B cell (primary cell): ENCODE measurements at regions not wholly inside any gene's neighbourhood (a gene's known extent, or its start where the extent isn't known, plus 50 kb on each side); places are given as distances from the start of the nearest gene placed in this dataset.

Experiments used
- ATAC-seq: fragments of 200-7000 bp; cut with Tn5 transposase; one replicate; pipeline ENCODE4 v1.10.0; 2021; ENCODE audit warnings: low read depth, mild to moderate bottlenecking, moderate number of reproducible peaks, moderate library complexity
- CTCF ChIA-PET: fragments of 350-600 bp; sonication (Branson Sonifier 250); formaldehyde crosslinking; loops from one replicate; lab custom pipeline; 2021; ENCODE audit warnings: antibody characterized with exemption, inconsistent platforms; lab: Charles Lee
- POLR2A ChIA-PET: fragments of 350-600 bp; sonication (Branson Sonifier 250); formaldehyde crosslinking; loops from one replicate; lab custom pipeline; 2021; ENCODE audit warnings: antibody characterized with exemption; lab: Charles Lee
- DNase-seq: peaks from one replicate; pipeline ENCODE4 v3.0.0; 2013
- H2AFZ ChIP-seq: 2 replicates; pipeline ENCODE4 v1.6.1; 2012; ENCODE audit warnings: mild to moderate bottlenecking, low read depth, low read length; ENCODE audit not compliant: insufficient read depth, poor library complexity, severe bottlenecking
- H3K27ac ChIP-seq, 2 donors: 1 replicate in 1 of 2; 2 replicates in 1 of 2; pipeline ENCODE4 v1.5.1; 2012 to 2013; ENCODE audit warnings: low read length in 2 of 2, mild to moderate bottlenecking in 2 of 2, moderate library complexity in 1 of 2
- H3K27me3 ChIP-seq, 4 experiments: fragments of 200-600 bp in 1 of 4; sonication (generic) in 1 of 4; replicated peaks in 1 of 4; 1 replicate in 2 of 4; 2 replicates in 2 of 4; pipeline versions ENCODE4 v1.6.1 to v1.7.0; 2013 to 2016; ENCODE audit warnings: low read length in 3 of 4, mild to moderate bottlenecking in 2 of 4, mixed read lengths in 1 of 4, moderate library complexity in 1 of 4; ENCODE audit not compliant: insufficient read depth in 4 of 4, control insufficient read depth in 3 of 4; ENCODE audit errors: control extremely low read depth in 1 of 4
- H3K36me3 ChIP-seq, 2 experiments: replicated peaks in 1 of 2; 1 replicate in 1 of 2; 2 replicates in 1 of 2; pipeline versions ENCODE4 v1.6.1 to v1.7.1; 2013; ENCODE audit warnings: low read length in 1 of 2; ENCODE audit not compliant: insufficient read depth in 2 of 2, control insufficient read depth in 1 of 2; ENCODE audit errors: control extremely low read depth in 1 of 2, extremely low read depth in 1 of 2
- H3K4me1 ChIP-seq, 2 donors: fragments of 200-600 bp in 1 of 2; sonication (generic) in 1 of 2; 1 replicate in 1 of 2; 2 replicates in 1 of 2; pipeline versions ENCODE4 v1.5.1 to v1.6.1; 2013 to 2017; ENCODE audit warnings: low read length in 2 of 2; ENCODE audit not compliant: control insufficient read depth in 2 of 2, insufficient read depth in 2 of 2
- H3K4me2 ChIP-seq: replicated peaks from 2 replicates; pipeline ENCODE3; 2012; ENCODE audit warnings: mild to moderate bottlenecking, low read depth, low read length; ENCODE audit not compliant: poor library complexity, severe bottlenecking
- H3K4me3 ChIP-seq, 5 experiments: fragments of 200-600 bp in 1 of 5; sonication (generic) in 1 of 5; 1 replicate in 3 of 5; 2 replicates in 2 of 5; pipeline versions ENCODE4 v1.5.1 to v1.7.0; 2011 to 2016; ENCODE audit warnings: low read length in 4 of 5, mild to moderate bottlenecking in 4 of 5, low read depth in 2 of 5, control low read depth in 1 of 5, moderate library complexity in 1 of 5; ENCODE audit not compliant: insufficient read depth in 1 of 5; ENCODE audit errors: control extremely low read depth in 1 of 5, extremely low read depth in 1 of 5
- H3K79me2 ChIP-seq: fragments of 200-600 bp; sonication (generic); one replicate; pipeline ENCODE4 v1.6.0; 2016; ENCODE audit warnings: low read length; ENCODE audit not compliant: control insufficient read depth, insufficient read depth
- H3K9ac ChIP-seq: fragments of 200-600 bp; sonication (generic); 2 replicates; pipeline ENCODE4 v1.6.1; 2017; ENCODE audit warnings: mild to moderate bottlenecking, low read length, moderate library complexity
- H3K9me3 ChIP-seq, 3 donors: one replicate each; pipeline versions ENCODE4 v1.6.1 to v1.7.1; 2013; ENCODE audit warnings: low read length in 2 of 3; ENCODE audit not compliant: control insufficient read depth in 2 of 3, insufficient read depth in 1 of 3; ENCODE audit errors: control extremely low read depth in 1 of 3
- H4K20me1 ChIP-seq: 2 replicates; pipeline ENCODE4 v1.6.0; 2012; ENCODE audit warnings: mild to moderate bottlenecking, low read length; ENCODE audit not compliant: insufficient read depth, control insufficient read depth, poor library complexity, severe bottlenecking
- H3K27ac Mint-ChIP-seq: one replicate; pipeline ENCODE4 v1.8.0; 2021; ENCODE audit warnings: mixed read lengths
- H3K27me3 Mint-ChIP-seq: one replicate; pipeline ENCODE4 v1.8.0; 2021; ENCODE audit warnings: mixed read lengths
- H3K4me1 Mint-ChIP-seq: one replicate; pipeline ENCODE4 v1.8.0; 2021; ENCODE audit warnings: mixed read lengths
- H3K4me3 Mint-ChIP-seq: one replicate; pipeline ENCODE4 v1.8.0; 2021; ENCODE audit warnings: mixed read lengths
- H3K9me3 Mint-ChIP-seq: one replicate; pipeline ENCODE4 v1.8.0; 2022; ENCODE audit warnings: mixed read lengths; ENCODE audit not compliant: insufficient read depth
- EZH2 ChIP-seq: IDR thresholded peaks from 2 replicates; pipeline ENCODE4 v1.6.1; 2012; ENCODE audit warnings: borderline replicate concordance, low read depth, mild to moderate bottlenecking, moderate library complexity, low read length; ENCODE audit not compliant: insufficient read depth, poor library complexity, severe bottlenecking
- WGBS: methylation state at CpG from one replicate; pipeline ENCODE4 v1.1.5; 2013; ENCODE audit warnings: missing lambda C conversion rate; ENCODE audit not compliant: insufficient coverage; 5-methylcytosine and 5-hydroxymethylcytosine counted together
- intact Hi-C: fragments of 100-400 bp; cut with micrococcal nuclease; formaldehyde crosslinking; loops from one replicate; pipeline ENCODE4 v1.10.0; 2022
- TF ChIP-seq, protein P1 (sequence below): fragments of 200-600 bp; IDR thresholded peaks from one replicate; pipeline ENCODE4 v1.8.0; 2022; ENCODE audit warnings: antibody characterized with exemption, mild to moderate bottlenecking

DNA sequence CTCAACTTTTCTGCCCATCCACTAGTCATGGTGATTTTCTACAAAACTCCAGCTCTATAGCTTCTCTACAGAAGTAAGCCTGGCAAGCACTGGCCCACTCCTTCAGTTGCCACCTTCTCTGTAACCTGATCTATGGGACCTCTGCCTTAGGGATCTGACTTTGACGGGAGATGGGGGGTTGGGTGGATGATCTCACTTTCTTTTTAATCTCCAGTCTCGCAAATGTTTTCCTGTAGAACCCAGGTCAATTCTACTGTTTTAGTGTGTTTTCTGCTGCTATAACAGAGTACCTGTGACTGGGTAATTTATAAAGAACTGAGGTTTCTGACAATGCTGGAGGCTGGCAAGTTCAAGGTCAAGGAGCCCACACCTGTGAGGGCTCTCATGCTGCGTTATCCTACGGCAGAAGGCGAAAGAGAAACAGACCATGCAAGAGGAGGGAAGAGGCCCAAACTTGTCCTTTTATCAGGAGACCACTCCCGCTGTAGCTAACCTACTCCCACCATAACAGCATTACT is 189.9 kb upstream of the THRB start:
- no peak overlapping the region for H3K9ac ChIP-seq
- Mint-ChIP-seq H3K9me3 (no peaks in the 10 kb centered on the region), H3K27me3 (peaks cover 4% of the 10 kb centered on the region), H3K27ac (no peak overlapping the region), H3K4me1 (no peaks in the 10 kb centered on the region), H3K4me3 (no peak overlapping the region)
- H2AFZ ChIP-seq: no peak overlapping the region
- no peak overlapping the region for H3K27ac ChIP-seq
- 96% methylated on average over 4 of the region's 6 CpGs for WGBS
- H3K79me2 ChIP-seq: no peaks in the 10 kb centered on the region
- ATAC-seq (no peak), DNase-seq (no peak)
- ChIA-PET CTCF (no interaction called here), POLR2A (no interaction called here)
- no peaks in the 10 kb centered on the region for H3K4me1 ChIP-seq
- H3K27me3 ChIP-seq: no peaks in the 10 kb centered on the region
- H4K20me1 ChIP-seq: no peaks in the 10 kb centered on the region
- H3K4me3 ChIP-seq: no peak overlapping the region
- no peaks in the 10 kb centered on the region for H3K9me3 ChIP-seq
- H3K36me3 ChIP-seq: no peaks in the 10 kb centered on the region
- TF ChIP-seq EZH2: no peak
- TF ChIP-seq, protein P1, sequence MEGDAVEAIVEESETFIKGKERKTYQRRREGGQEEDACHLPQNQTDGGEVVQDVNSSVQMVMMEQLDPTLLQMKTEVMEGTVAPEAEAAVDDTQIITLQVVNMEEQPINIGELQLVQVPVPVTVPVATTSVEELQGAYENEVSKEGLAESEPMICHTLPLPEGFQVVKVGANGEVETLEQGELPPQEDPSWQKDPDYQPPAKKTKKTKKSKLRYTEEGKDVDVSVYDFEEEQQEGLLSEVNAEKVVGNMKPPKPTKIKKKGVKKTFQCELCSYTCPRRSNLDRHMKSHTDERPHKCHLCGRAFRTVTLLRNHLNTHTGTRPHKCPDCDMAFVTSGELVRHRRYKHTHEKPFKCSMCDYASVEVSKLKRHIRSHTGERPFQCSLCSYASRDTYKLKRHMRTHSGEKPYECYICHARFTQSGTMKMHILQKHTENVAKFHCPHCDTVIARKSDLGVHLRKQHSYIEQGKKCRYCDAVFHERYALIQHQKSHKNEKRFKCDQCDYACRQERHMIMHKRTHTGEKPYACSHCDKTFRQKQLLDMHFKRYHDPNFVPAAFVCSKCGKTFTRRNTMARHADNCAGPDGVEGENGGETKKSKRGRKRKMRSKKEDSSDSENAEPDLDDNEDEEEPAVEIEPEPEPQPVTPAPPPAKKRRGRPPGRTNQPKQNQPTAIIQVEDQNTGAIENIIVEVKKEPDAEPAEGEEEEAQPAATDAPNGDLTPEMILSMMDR: no peak
- H3K4me2 ChIP-seq: no peak overlapping the region
- intact Hi-C loops: loop anchor here (5.0 kb wide), 1 partner anchor 497 kb away; no protein-coding TSS in a partner anchor

DNA sequence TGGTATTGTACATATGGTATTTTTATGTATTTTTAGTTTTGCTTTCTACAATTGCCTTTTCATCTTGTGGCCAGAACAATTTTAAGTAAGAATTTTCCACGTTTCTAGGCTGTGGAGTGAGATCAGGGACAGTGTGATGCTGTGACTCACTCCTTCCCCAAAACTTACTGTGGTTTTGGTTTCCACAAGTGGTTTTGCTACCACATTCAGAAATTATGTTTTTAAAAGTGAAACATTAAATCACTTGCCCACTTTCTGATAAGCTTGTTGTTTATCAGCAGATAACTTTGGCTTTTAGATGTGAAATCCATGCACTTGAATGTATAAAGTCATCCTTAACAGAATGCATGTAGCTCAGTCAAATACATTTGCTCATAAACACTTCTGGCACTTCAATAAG is 192.2 kb upstream of the THRB start:
- no peak overlapping the region for H3K9ac ChIP-seq
- no peaks in the 10 kb centered on the region for H3K4me1 ChIP-seq
- no peak overlapping the region for H3K27ac ChIP-seq
- H3K4me3 ChIP-seq: no peak overlapping the region
- H3K9me3 ChIP-seq: no peaks in the 10 kb centered on the region
- ChIA-PET CTCF (interaction anchor here (0.7 to 1.6 kb wide), 2 partner anchors 9 to 422 kb away, joined by 4 read pairs; no protein-coding TSS in a partner anchor), POLR2A (no interaction called here)
- DNase-seq (no peak), ATAC-seq (no peak)
- H3K4me3 Mint-ChIP-seq: no peak overlapping the region
- H3K9me3 Mint-ChIP-seq: no peaks in the 10 kb centered on the region
- H3K36me3 ChIP-seq: no peaks in the 10 kb centered on the region
- no peaks in the 10 kb centered on the region for H3K27me3 ChIP-seq
- no peak overlapping the region for H3K27ac Mint-ChIP-seq
- TF ChIP-seq, protein P1: no peak
- no peak for TF ChIP-seq EZH2
- WGBS: no CpG with 5 or more reads among the region's 1 CpG
- no peak overlapping the region for H2AFZ ChIP-seq
- peaks cover 4% of the 10 kb centered on the region for H3K27me3 Mint-ChIP-seq
- no peak overlapping the region for H3K4me2 ChIP-seq
- H3K79me2 ChIP-seq: no peaks in the 10 kb centered on the region
- H4K20me1 ChIP-seq: no peaks in the 10 kb centered on the region
- intact Hi-C loops: no loop called here
- H3K4me1 Mint-ChIP-seq: no peaks in the 10 kb centered on the region
